B cell (primary cell): ENCODE measurements at regions not wholly inside any gene's neighbourhood (a gene's known extent, or its start where the extent isn't known, plus 50 kb on each side); places are given as distances from the start of the nearest gene placed in this dataset.

Experiments used
- ATAC-seq: fragments of 200-7000 bp; cut with Tn5 transposase; one replicate; pipeline ENCODE4 v1.10.0; 2021; ENCODE audit warnings: low read depth, mild to moderate bottlenecking, moderate number of reproducible peaks, moderate library complexity
- CTCF ChIA-PET: fragments of 350-600 bp; sonication (Branson Sonifier 250); formaldehyde crosslinking; loops from one replicate; lab custom pipeline; 2021; ENCODE audit warnings: antibody characterized with exemption, inconsistent platforms; lab: Charles Lee
- POLR2A ChIA-PET: fragments of 350-600 bp; sonication (Branson Sonifier 250); formaldehyde crosslinking; loops from one replicate; lab custom pipeline; 2021; ENCODE audit warnings: antibody characterized with exemption; lab: Charles Lee
- DNase-seq: peaks from one replicate; pipeline ENCODE4 v3.0.0; 2013
- H2AFZ ChIP-seq: 2 replicates; pipeline ENCODE4 v1.6.1; 2012; ENCODE audit warnings: mild to moderate bottlenecking, low read depth, low read length; ENCODE audit not compliant: insufficient read depth, poor library complexity, severe bottlenecking
- H3K27ac ChIP-seq, 2 donors: 1 replicate in 1 of 2; 2 replicates in 1 of 2; pipeline ENCODE4 v1.5.1; 2012 to 2013; ENCODE audit warnings: low read length in 2 of 2, mild to moderate bottlenecking in 2 of 2, moderate library complexity in 1 of 2
- H3K27me3 ChIP-seq, 4 experiments: fragments of 200-600 bp in 1 of 4; sonication (generic) in 1 of 4; replicated peaks in 1 of 4; 1 replicate in 2 of 4; 2 replicates in 2 of 4; pipeline versions ENCODE4 v1.6.1 to v1.7.0; 2013 to 2016; ENCODE audit warnings: low read length in 3 of 4, mild to moderate bottlenecking in 2 of 4, mixed read lengths in 1 of 4, moderate library complexity in 1 of 4; ENCODE audit not compliant: insufficient read depth in 4 of 4, control insufficient read depth in 3 of 4; ENCODE audit errors: control extremely low read depth in 1 of 4
- H3K36me3 ChIP-seq, 2 experiments: replicated peaks in 1 of 2; 1 replicate in 1 of 2; 2 replicates in 1 of 2; pipeline versions ENCODE4 v1.6.1 to v1.7.1; 2013; ENCODE audit warnings: low read length in 1 of 2; ENCODE audit not compliant: insufficient read depth in 2 of 2, control insufficient read depth in 1 of 2; ENCODE audit errors: control extremely low read depth in 1 of 2, extremely low read depth in 1 of 2
- H3K4me1 ChIP-seq, 2 donors: fragments of 200-600 bp in 1 of 2; sonication (generic) in 1 of 2; 1 replicate in 1 of 2; 2 replicates in 1 of 2; pipeline versions ENCODE4 v1.5.1 to v1.6.1; 2013 to 2017; ENCODE audit warnings: low read length in 2 of 2; ENCODE audit not compliant: control insufficient read depth in 2 of 2, insufficient read depth in 2 of 2
- H3K4me2 ChIP-seq: replicated peaks from 2 replicates; pipeline ENCODE3; 2012; ENCODE audit warnings: mild to moderate bottlenecking, low read depth, low read length; ENCODE audit not compliant: poor library complexity, severe bottlenecking
- H3K4me3 ChIP-seq, 5 experiments: fragments of 200-600 bp in 1 of 5; sonication (generic) in 1 of 5; 1 replicate in 3 of 5; 2 replicates in 2 of 5; pipeline versions ENCODE4 v1.5.1 to v1.7.0; 2011 to 2016; ENCODE audit warnings: low read length in 4 of 5, mild to moderate bottlenecking in 4 of 5, low read depth in 2 of 5, control low read depth in 1 of 5, moderate library complexity in 1 of 5; ENCODE audit not compliant: insufficient read depth in 1 of 5; ENCODE audit errors: control extremely low read depth in 1 of 5, extremely low read depth in 1 of 5
- H3K79me2 ChIP-seq: fragments of 200-600 bp; sonication (generic); one replicate; pipeline ENCODE4 v1.6.0; 2016; ENCODE audit warnings: low read length; ENCODE audit not compliant: control insufficient read depth, insufficient read depth
- H3K9ac ChIP-seq: fragments of 200-600 bp; sonication (generic); 2 replicates; pipeline ENCODE4 v1.6.1; 2017; ENCODE audit warnings: mild to moderate bottlenecking, low read length, moderate library complexity
- H3K9me3 ChIP-seq, 3 donors: one replicate each; pipeline versions ENCODE4 v1.6.1 to v1.7.1; 2013; ENCODE audit warnings: low read length in 2 of 3; ENCODE audit not compliant: control insufficient read depth in 2 of 3, insufficient read depth in 1 of 3; ENCODE audit errors: control extremely low read depth in 1 of 3
- H4K20me1 ChIP-seq: 2 replicates; pipeline ENCODE4 v1.6.0; 2012; ENCODE audit warnings: mild to moderate bottlenecking, low read length; ENCODE audit not compliant: insufficient read depth, control insufficient read depth, poor library complexity, severe bottlenecking
- H3K27ac Mint-ChIP-seq: one replicate; pipeline ENCODE4 v1.8.0; 2021; ENCODE audit warnings: mixed read lengths
- H3K27me3 Mint-ChIP-seq: one replicate; pipeline ENCODE4 v1.8.0; 2021; ENCODE audit warnings: mixed read lengths
- H3K4me1 Mint-ChIP-seq: one replicate; pipeline ENCODE4 v1.8.0; 2021; ENCODE audit warnings: mixed read lengths
- H3K4me3 Mint-ChIP-seq: one replicate; pipeline ENCODE4 v1.8.0; 2021; ENCODE audit warnings: mixed read lengths
- H3K9me3 Mint-ChIP-seq: one replicate; pipeline ENCODE4 v1.8.0; 2022; ENCODE audit warnings: mixed read lengths; ENCODE audit not compliant: insufficient read depth
- CTCF ChIP-seq: fragments of 200-600 bp; IDR thresholded peaks from one replicate; pipeline ENCODE4 v1.8.0; 2022; ENCODE audit warnings: antibody characterized with exemption, mild to moderate bottlenecking
- EZH2 ChIP-seq: IDR thresholded peaks from 2 replicates; pipeline ENCODE4 v1.6.1; 2012; ENCODE audit warnings: borderline replicate concordance, low read depth, mild to moderate bottlenecking, moderate library complexity, low read length; ENCODE audit not compliant: insufficient read depth, poor library complexity, severe bottlenecking
- WGBS: methylation state at CpG from one replicate; pipeline ENCODE4 v1.1.5; 2013; ENCODE audit warnings: missing lambda C conversion rate; ENCODE audit not compliant: insufficient coverage; 5-methylcytosine and 5-hydroxymethylcytosine counted together
- intact Hi-C: fragments of 100-400 bp; cut with micrococcal nuclease; formaldehyde crosslinking; loops from one replicate; pipeline ENCODE4 v1.10.0; 2022

GRCh38 chr3:64815789-64816188 lies 128.0 kb upstream of the ADAMTS9 start:
- H3K4me3 Mint-ChIP-seq, result no peak overlapping the region
- H3K4me1 Mint-ChIP-seq, result no peaks in the 10 kb centered on the region
- Histone ChIP-seq H3K4me1 (no peaks in the 10 kb centered on the region), H3K9ac (no peak overlapping the region), H3K4me3 (no peak overlapping the region), H3K9me3 (peaks cover 0 to 3% (median 0%) of the 10 kb centered on the region in 3 donors), H4K20me1 (no peaks in the 10 kb centered on the region), H3K4me2 (no peak overlapping the region), H3K79me2 (no peaks in the 10 kb centered on the region), H3K36me3 (no peaks in the 10 kb centered on the region), H2AFZ (no peak overlapping the region), H3K27me3 (no peaks in the 10 kb centered on the region), H3K27ac (no peak overlapping the region)
- H3K27me3 Mint-ChIP-seq, result no peaks in the 10 kb centered on the region
- ATAC-seq, result no peak
- ChIA-PET CTCF (no interaction called here), POLR2A (no interaction called here)
- intact Hi-C loops, result no loop called here
- 100% methylated on average over 1 of the region's 4 CpGs for WGBS
- peaks cover 8% of the 10 kb centered on the region for H3K9me3 Mint-ChIP-seq
- DNase-seq, result no peak
- no peak for TF ChIP-seq CTCF
- TF ChIP-seq EZH2, result no peak
- H3K27ac Mint-ChIP-seq, result no peak overlapping the region

- CTCF ChIA-PET, result no interaction called here
- Histone ChIP-seq H3K9me3 (peaks cover 0 to 3% (median 0%) of the 10 kb centered on the region in 3 donors), H3K27ac (no peak overlapping the region), H3K36me3 (no peaks in the 10 kb centered on the region), H3K4me3 (no peak overlapping the region), H3K79me2 (no peaks in the 10 kb centered on the region), H3K27me3 (no peaks in the 10 kb centered on the region), H3K4me1 (no peaks in the 10 kb centered on the region), H4K20me1 (no peaks in the 10 kb centered on the region), H3K4me2 (no peak overlapping the region), H2AFZ (no peak overlapping the region), H3K9ac (no peak overlapping the region)
- TF ChIP-seq CTCF (no peak), EZH2 (no peak)
- Mint-ChIP-seq H3K4me1 (no peaks in the 10 kb centered on the region), H3K27ac (no peak overlapping the region), H3K4me3 (no peak overlapping the region), H3K27me3 (no peaks in the 10 kb centered on the region), H3K9me3 (peaks cover 8% of the 10 kb centered on the region)
- WGBS, result 80% methylated on average over 2 of the region's 3 CpGs
- POLR2A ChIA-PET, result no interaction called here
- ATAC-seq, result no peak
- DNase-seq, result no peak
- intact Hi-C loops, result no loop called here
These were observed 127.4 kb upstream of the ADAMTS9 start for GRCh38 chr3:64815195-64815631.
